Endothelial cell of umbilical vein (primary cell): ENCODE measurements at regions not wholly inside any gene's neighbourhood (a gene's known extent, or its start where the extent isn't known, plus 50 kb on each side); places are given as distances from the start of the nearest gene placed in this dataset.

Experiments
- BruUV-seq: library from RNA; stranded (reverse); fragments of 400-500 nt; replicated peaks from 2 replicates; lab custom pipeline; 2021; lab: Mats Ljungman, UMichigan
- CTCF ChIA-PET: fragments of 300-600, 350-600 bp; sonication (Branson Sonifier 250); formaldehyde crosslinking; loops from one replicate; lab custom pipeline; 2021; ENCODE audit warnings: antibody characterized with exemption, inconsistent platforms; lab: Charles Lee
- POLR2A ChIA-PET: fragments of 300-600, 350-600 bp; sonication (Branson Sonifier 250); formaldehyde crosslinking; loops from one replicate; lab custom pipeline; 2021; ENCODE audit warnings: antibody characterized with exemption, inconsistent platforms; lab: Charles Lee
- DNase-seq: peaks from one replicate; pipeline ENCODE4 v3.0.0-alpha.2; 2011; ENCODE audit warnings: low read depth, low spot score
- FAIRE-seq: peaks from 2 replicates; lab custom pipeline; 2011; peaks lifted over from hg19 to GRCh38; lab: Jason Lieb, UNC
- H2AFZ ChIP-seq: 2 replicates; pipeline ENCODE4 v1.6.0; 2012; ENCODE audit warnings: low read depth, low read length, control low read depth, inconsistent platforms
- H3K27ac ChIP-seq: 2 replicates; pipeline ENCODE4 v1.5.1; 2011; ENCODE audit warnings: low read depth, mild to moderate bottlenecking, control low read depth, low read length, moderate library complexity; ENCODE audit not compliant: insufficient read depth
- H3K27me3 ChIP-seq, 2 experiments: 2 replicates each; pipeline versions ENCODE4 v1.6.0 to v1.6.1; 2011; ENCODE audit warnings: low read length in 2 of 2, mixed read lengths in 1 of 2; ENCODE audit not compliant: control insufficient read depth in 2 of 2, insufficient read depth in 2 of 2
- H3K36me3 ChIP-seq, 2 experiments: 2 replicates in 1 of 2; 3 replicates in 1 of 2; pipeline ENCODE4 v1.5.1; 2011; ENCODE audit warnings: low read length in 2 of 2, mild to moderate bottlenecking in 1 of 2, moderate library complexity in 1 of 2; ENCODE audit not compliant: control insufficient read depth in 2 of 2, insufficient read depth in 2 of 2; ENCODE audit errors: extremely low read depth in 1 of 2
- H3K4me1 ChIP-seq: 3 replicates; pipeline ENCODE4 v1.5.1; 2011; ENCODE audit warnings: mild to moderate bottlenecking, low read length; ENCODE audit not compliant: control insufficient read depth, insufficient read depth; ENCODE audit errors: extremely low read depth
- H3K4me2 ChIP-seq: 2 replicates; pipeline ENCODE4 v1.6.1; 2011; ENCODE audit warnings: low read length, control low read depth, mixed read lengths; ENCODE audit not compliant: insufficient read depth
- H3K4me3 ChIP-seq, 3 experiments: fragments of 200-600 bp in 1 of 3; sonication (generic), shearing (Covaris generic) in 1 of 3; replicated peaks in 1 of 3; 2 replicates each; pipeline ENCODE4 v1.5.1; 2011 to 2016; ENCODE audit warnings: control low read depth in 3 of 3, low read length in 3 of 3, mild to moderate bottlenecking in 2 of 3, inconsistent platforms in 1 of 3, low read depth in 1 of 3, moderate library complexity in 1 of 3; ENCODE audit not compliant: insufficient read depth in 1 of 3
- H3K79me2 ChIP-seq: 2 replicates; pipeline ENCODE4 v1.6.0; 2012; ENCODE audit warnings: low read length, inconsistent platforms; ENCODE audit not compliant: control insufficient read depth, insufficient read depth
- H3K9ac ChIP-seq: replicated peaks from 2 replicates; pipeline ENCODE3; 2011; ENCODE audit warnings: low read length, control low read depth; ENCODE audit not compliant: insufficient read depth; ENCODE audit errors: extremely low read depth
- H3K9me1 ChIP-seq: replicated peaks from 3 replicates; pipeline ENCODE4 v1.6.0; 2011; ENCODE audit warnings: mild to moderate bottlenecking, low read length; ENCODE audit not compliant: control insufficient read depth, insufficient read depth; ENCODE audit errors: extremely low read depth
- H3K9me3 ChIP-seq: replicated peaks from 2 replicates; pipeline ENCODE4 v1.5.1; 2012; ENCODE audit warnings: low read length, inconsistent platforms; ENCODE audit not compliant: control insufficient read depth, insufficient read depth
- H4K20me1 ChIP-seq: replicated peaks from 2 replicates; pipeline ENCODE3; 2011; ENCODE audit warnings: mild to moderate bottlenecking, low read length; ENCODE audit not compliant: control insufficient read depth, insufficient read depth; ENCODE audit errors: extremely low read depth
- CTCF ChIP-seq, 2 donors: IDR thresholded peaks; 1 replicate in 1 of 2; 2 replicates in 1 of 2; pipeline ENCODE4 v1.5.1; 2011; ENCODE audit warnings: low read length in 2 of 2, mild to moderate bottlenecking in 2 of 2, moderate library complexity in 2 of 2, control low read depth in 1 of 2, inconsistent platforms in 1 of 2, low read depth in 1 of 2; ENCODE audit not compliant: insufficient read depth in 1 of 2; ENCODE audit errors: extremely low read depth in 1 of 2
- EZH2 ChIP-seq: IDR thresholded peaks from 2 replicates; pipeline ENCODE4 v1.6.1; 2012; ENCODE audit warnings: borderline replicate concordance, low read depth, mild to moderate bottlenecking, moderate library complexity, low read length, inconsistent platforms; ENCODE audit not compliant: severe bottlenecking
- GATA2 ChIP-seq: IDR thresholded peaks from 2 replicates; pipeline ENCODE4 v1.7.0; 2011; ENCODE audit warnings: low read depth, mild to moderate bottlenecking, moderate library complexity, mixed read lengths, low read length; ENCODE audit not compliant: insufficient read length, insufficient read depth
- JUN ChIP-seq: IDR thresholded peaks from 2 replicates; pipeline ENCODE4 v1.6.1; 2011; ENCODE audit warnings: borderline replicate concordance, low read depth; ENCODE audit not compliant: insufficient read length, insufficient read depth
- MYC ChIP-seq: IDR thresholded peaks from one replicate; pipeline ENCODE4 v1.6.1; 2011; ENCODE audit warnings: mild to moderate bottlenecking, low read depth, low read length
- POLR2AphosphoS5 ChIP-seq: IDR thresholded peaks from 2 replicates; pipeline ENCODE4 v1.6.1; 2012; ENCODE audit warnings: low read depth, mild to moderate bottlenecking, control low read depth, low read length, moderate library complexity; ENCODE audit not compliant: insufficient read depth
- dilution Hi-C: fragments of 300-500 bp; cut with MboI; formaldehyde crosslinking; loops from one replicate; pipeline ENCODE4 v1.15.0; 2019; ENCODE audit warnings: low sequenced_read_pairs; ENCODE audit not compliant: extremely low pct_ligation_motif_present
- intact Hi-C: fragments of 100-400 bp; cut with micrococcal nuclease; formaldehyde crosslinking; loops from one replicate; pipeline ENCODE4 v1.10.0; 2022
- TF ChIP-seq, protein P1 (sequence below): IDR thresholded peaks from 2 replicates; pipeline ENCODE4 v1.6.1; 2011; ENCODE audit not compliant: insufficient read depth, insufficient read length

- Histone ChIP-seq H3K9me3 (no peaks in the 10 kb centered on the region), H3K79me2 (no peaks in the 10 kb centered on the region), H3K36me3 (no peaks in the 10 kb centered on the region), H3K4me2 (no peak overlapping the region), H3K27me3 (no peaks in the 10 kb centered on the region), H3K9ac (no peak overlapping the region), H4K20me1 (no peaks in the 10 kb centered on the region), H3K4me3 (no peak overlapping the region), H3K9me1 (no peaks in the 10 kb centered on the region), H2AFZ (no peak overlapping the region), H3K4me1 (no peaks in the 10 kb centered on the region), H3K27ac (no peak overlapping the region)
- CTCF ChIA-PET, result interaction anchor here (0.8 kb wide), 1 partner anchor 600 kb away, joined by 3 read pairs; no protein-coding TSS in a partner anchor
- TF ChIP-seq JUN, result no peak
- no peak for TF ChIP-seq GATA2
- TF ChIP-seq POLR2AphosphoS5, result no peak
- no peak for TF ChIP-seq CTCF (IDR thresholded peaks at IDR 0.05; ENCODE audit: extremely low read depth in 1 of 2, insufficient read depth in 1 of 2, low read depth in 1 of 2, low read length in 2 of 2)
- no peak for TF ChIP-seq MYC
- TF ChIP-seq, protein P1, sequence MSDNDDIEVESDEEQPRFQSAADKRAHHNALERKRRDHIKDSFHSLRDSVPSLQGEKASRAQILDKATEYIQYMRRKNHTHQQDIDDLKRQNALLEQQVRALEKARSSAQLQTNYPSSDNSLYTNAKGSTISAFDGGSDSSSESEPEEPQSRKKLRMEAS, result no peak
- TF ChIP-seq EZH2, result no peak
- no peak for DNase-seq
- BruUV-seq, result no TSS peak
- POLR2A ChIA-PET, result no interaction called here
- intact Hi-C loops (no loop called here), dilution Hi-C loops (no loop called here)
- FAIRE-seq, result no peak
These were observed 167.0 kb downstream of the INSIG2 start for GRCh38 chr2:118255301-118255700.
